Activated naive CD8-positive, alpha-beta T cell treated with anti-CD3 and anti-CD28 coated beads, Interleukin-2, amount 10 ng/mL, durations not matched to agents 7 days and 5 days (primary cell): ENCODE measurements at regions not wholly inside any gene's neighbourhood (a gene's known extent, or its start where the extent isn't known, plus 50 kb on each side); places are given as distances from the start of the nearest gene placed in this dataset.

Experiments
- ATAC-seq: fragments of 150-1000 bp; cut with Tn5 transposase; one replicate; pipeline ENCODE4 v1.10.0; 2021; ENCODE audit warnings: low read depth, moderate library complexity
- POLR2A ChIA-PET: fragments of 350-600 bp; sonication (Branson Sonifier 250); formaldehyde crosslinking; loops from one replicate; lab custom pipeline; 2021; ENCODE audit warnings: antibody characterized with exemption; lab: Charles Lee
- DNase-seq: peaks from one replicate; pipeline ENCODE4 v3.0.0; 2021
- H3K27ac Mint-ChIP-seq: one replicate; pipeline ENCODE4 v1.8.0; 2022; ENCODE audit warnings: mild to moderate bottlenecking, mixed read lengths
- H3K27me3 Mint-ChIP-seq: one replicate; pipeline ENCODE4 v1.8.0; 2022; ENCODE audit warnings: mild to moderate bottlenecking, moderate library complexity, mixed read lengths
- H3K36me3 Mint-ChIP-seq: one replicate; pipeline ENCODE4 v1.8.0; 2021; ENCODE audit warnings: mild to moderate bottlenecking, mixed read lengths
- H3K4me1 Mint-ChIP-seq: one replicate; pipeline ENCODE4 v1.8.0; 2021; ENCODE audit warnings: mixed read lengths
- H3K4me3 Mint-ChIP-seq: one replicate; pipeline ENCODE4 v1.8.0; 2022; ENCODE audit warnings: mild to moderate bottlenecking, moderate library complexity, mixed read lengths
- H3K9me3 Mint-ChIP-seq: one replicate; pipeline ENCODE4 v1.8.0; 2021; ENCODE audit warnings: mixed read lengths

DNA sequence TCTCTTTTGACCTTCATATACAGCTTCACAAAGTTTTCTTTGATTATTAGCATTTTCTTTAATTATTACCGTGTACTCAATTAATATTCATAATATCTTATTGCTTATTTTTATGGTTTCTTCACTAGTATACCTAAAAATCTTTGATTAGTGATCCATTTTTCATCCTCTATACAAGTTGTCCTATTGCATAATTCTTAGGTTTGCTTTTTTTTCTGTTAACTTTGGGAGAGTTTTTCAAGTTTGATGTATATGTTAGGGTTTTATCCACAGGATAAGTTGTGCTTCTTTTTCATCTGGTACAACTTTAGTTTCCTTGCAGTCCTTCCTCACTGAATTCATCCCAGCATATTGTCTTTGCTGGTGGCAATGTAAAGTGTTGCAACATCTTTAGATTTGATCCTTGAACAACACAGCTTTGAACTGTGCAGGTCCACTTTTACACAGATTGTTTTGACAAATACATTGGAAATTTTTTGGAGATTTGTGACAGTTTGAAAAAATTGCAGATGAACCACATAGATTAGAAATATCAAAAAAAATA, 88.6 kb upstream of the NAV3 start:
- no peaks in the 10 kb centered on the region for H3K36me3 Mint-ChIP-seq
- POLR2A ChIA-PET: no interaction called here
- no peak overlapping the region for H3K27ac Mint-ChIP-seq
- ATAC-seq: no peak
- DNase-seq: no peak
- no peaks in the 10 kb centered on the region for H3K27me3 Mint-ChIP-seq
- no peaks in the 10 kb centered on the region for H3K4me1 Mint-ChIP-seq
- H3K9me3 Mint-ChIP-seq: peaks cover 4% of the 10 kb centered on the region
- no peak overlapping the region for H3K4me3 Mint-ChIP-seq

DNA sequence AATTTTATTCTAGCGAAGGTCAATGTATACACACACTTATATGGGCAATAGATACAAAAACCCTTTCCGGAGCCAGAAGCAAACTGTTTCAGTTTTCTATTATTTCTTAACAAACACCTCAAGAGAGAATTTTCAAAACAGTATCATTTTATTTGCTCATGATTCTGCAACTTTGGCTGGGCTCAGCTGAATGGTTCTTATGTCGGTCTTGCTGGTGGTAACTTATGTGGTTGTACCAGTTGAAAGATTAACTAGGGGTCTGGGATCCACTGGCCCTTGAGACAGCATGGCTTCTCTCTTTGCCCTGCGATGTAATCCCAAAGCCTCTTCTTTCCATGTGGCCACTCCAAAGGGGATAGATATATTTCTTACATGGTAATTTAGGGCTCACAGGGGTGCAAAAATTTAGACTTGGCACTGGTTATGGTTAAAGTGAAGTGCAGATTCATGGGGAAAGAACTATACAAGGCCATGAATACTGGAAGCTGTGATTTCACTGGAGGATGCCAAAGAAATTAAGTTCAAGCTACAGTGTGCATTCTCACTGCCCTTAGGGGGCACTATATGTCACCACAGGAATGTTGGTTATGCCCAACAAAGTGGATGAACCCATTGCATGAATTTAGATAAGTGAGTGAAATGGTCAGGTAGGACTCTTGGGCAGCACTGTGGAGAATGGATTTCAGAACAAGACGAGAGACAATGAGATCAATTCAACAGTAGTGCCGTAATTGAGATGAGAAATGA, 94.3 kb upstream of the NAV3 start:
- Mint-ChIP-seq H3K9me3 (peaks cover 2% of the 10 kb centered on the region), H3K4me1 (no peaks in the 10 kb centered on the region), H3K27me3 (no peaks in the 10 kb centered on the region), H3K36me3 (no peaks in the 10 kb centered on the region), H3K4me3 (no peak overlapping the region), H3K27ac (no peak overlapping the region)
- no peak for DNase-seq
- POLR2A ChIA-PET: no interaction called here
- ATAC-seq: no peak

DNA sequence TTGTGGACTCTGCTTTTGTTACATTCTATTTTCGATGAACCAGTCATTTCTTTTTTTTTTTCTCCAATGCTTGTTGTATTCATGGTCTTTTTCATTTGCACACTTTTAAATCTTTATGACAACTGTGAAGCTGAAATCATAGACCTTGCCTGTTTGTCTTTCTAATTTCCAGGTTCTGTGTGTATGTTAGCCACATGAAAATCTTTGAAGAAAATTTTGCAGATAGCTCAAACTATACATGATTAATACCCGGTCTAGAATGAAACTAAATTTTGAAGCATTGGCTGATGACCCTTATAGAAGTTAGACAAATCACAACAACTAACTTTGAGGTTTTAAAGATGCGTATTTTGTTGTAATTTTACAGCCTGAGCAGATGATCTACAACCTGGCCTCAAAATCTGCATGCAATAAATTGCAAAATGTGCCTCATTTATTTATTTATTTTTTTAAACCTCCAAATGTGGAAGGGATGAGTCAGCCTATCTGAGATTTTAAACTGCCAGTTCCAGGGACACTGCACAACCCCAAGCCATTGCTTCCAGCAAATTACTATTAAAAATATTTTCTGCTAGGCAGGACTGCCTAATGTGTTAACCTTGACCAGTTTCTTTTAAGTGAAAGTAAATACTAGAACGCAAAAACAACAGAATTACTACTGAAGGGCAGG, 96.3 kb upstream of the NAV3 start:
- Mint-ChIP-seq H3K9me3 (peaks cover 2% of the 10 kb centered on the region), H3K4me3 (no peak overlapping the region), H3K36me3 (no peaks in the 10 kb centered on the region), H3K27me3 (no peaks in the 10 kb centered on the region), H3K27ac (no peak overlapping the region), H3K4me1 (no peaks in the 10 kb centered on the region)
- ATAC-seq (no peak), DNase-seq (no peak)
- POLR2A ChIA-PET: no interaction called here

DNA sequence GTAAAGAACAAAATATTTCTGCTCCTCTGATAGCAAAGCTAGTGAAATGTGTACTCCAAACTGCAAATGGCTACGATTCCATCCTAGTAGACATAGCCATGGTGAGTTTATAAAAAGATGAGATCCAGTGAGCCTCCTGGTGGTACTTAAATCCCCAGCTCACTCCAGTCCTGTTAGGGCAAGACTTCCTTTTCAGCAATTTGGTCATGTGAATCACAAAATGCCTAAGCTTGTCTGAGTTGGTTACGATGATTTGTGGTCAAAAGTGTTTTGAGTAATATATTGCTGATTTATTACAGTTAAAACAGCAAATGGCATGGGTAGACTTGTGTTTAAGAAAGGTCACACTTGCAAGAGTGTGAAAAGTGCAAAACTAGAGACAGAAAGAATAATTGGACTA, 102.7 kb upstream of the NAV3 start:
- POLR2A ChIA-PET: no interaction called here
- ATAC-seq (no peak), DNase-seq (no peak)
- Mint-ChIP-seq H3K4me1 (no peaks in the 10 kb centered on the region), H3K36me3 (no peaks in the 10 kb centered on the region), H3K27me3 (no peaks in the 10 kb centered on the region), H3K27ac (no peak overlapping the region), H3K9me3 (peaks cover 6% of the 10 kb centered on the region), H3K4me3 (no peak overlapping the region)

DNA sequence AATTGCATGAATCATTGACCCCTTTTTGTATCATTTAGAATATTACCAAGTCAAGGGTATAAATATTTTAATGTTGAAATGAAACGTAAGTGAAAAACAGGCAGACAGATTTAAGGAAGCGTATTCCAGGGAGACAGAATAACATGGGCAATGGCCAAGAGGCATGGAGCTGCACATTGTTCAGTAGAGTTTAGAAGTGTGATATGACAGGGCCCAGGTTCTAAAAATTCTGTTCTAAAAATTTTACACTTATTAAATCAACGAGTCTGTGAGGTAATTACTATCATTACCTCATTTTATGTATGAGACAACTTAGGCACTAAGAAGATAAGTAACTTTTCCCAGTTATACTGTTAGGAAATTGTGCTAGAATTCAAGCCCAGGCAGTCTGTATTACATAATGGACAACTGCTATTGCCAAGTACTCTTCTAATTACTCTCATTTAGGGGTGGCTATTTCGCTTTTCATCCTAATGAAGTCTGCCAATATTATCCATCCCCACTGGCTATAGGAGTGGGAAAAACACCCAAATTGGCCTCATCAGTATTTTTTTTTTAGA, 103.2 kb upstream of the NAV3 start:
- DNase-seq: no peak
- Mint-ChIP-seq H3K4me3 (no peak overlapping the region), H3K9me3 (peaks cover 6% of the 10 kb centered on the region), H3K27ac (no peak overlapping the region), H3K36me3 (no peaks in the 10 kb centered on the region), H3K4me1 (no peaks in the 10 kb centered on the region), H3K27me3 (no peaks in the 10 kb centered on the region)
- POLR2A ChIA-PET: no interaction called here
- ATAC-seq: no peak

DNA sequence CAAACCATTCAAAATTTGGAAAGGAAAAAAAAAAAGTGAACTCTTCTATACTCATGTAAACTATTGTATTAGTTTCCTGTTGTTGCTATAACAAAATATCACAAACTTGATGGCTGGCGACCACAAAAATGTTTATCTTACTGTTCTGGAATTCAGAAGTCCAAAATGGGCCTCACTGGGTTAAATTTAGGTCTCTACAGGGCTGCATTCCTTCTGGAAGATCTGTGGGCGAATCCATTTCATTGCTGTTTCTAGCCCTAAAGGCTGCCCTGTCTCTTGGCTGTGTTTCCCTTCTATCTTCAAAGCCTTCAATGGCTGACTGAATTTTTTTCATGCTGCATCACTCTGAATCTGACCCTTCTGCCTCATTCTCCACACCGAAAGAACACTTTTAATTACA, 105.1 kb upstream of the NAV3 start:
- ATAC-seq (no peak), DNase-seq (no peak)
- peaks cover 6% of the 10 kb centered on the region for H3K9me3 Mint-ChIP-seq
- H3K36me3 Mint-ChIP-seq: no peaks in the 10 kb centered on the region
- POLR2A ChIA-PET: no interaction called here
- H3K27ac Mint-ChIP-seq: no peak overlapping the region
- no peaks in the 10 kb centered on the region for H3K4me1 Mint-ChIP-seq
- no peak overlapping the region for H3K4me3 Mint-ChIP-seq
- no peaks in the 10 kb centered on the region for H3K27me3 Mint-ChIP-seq

DNA sequence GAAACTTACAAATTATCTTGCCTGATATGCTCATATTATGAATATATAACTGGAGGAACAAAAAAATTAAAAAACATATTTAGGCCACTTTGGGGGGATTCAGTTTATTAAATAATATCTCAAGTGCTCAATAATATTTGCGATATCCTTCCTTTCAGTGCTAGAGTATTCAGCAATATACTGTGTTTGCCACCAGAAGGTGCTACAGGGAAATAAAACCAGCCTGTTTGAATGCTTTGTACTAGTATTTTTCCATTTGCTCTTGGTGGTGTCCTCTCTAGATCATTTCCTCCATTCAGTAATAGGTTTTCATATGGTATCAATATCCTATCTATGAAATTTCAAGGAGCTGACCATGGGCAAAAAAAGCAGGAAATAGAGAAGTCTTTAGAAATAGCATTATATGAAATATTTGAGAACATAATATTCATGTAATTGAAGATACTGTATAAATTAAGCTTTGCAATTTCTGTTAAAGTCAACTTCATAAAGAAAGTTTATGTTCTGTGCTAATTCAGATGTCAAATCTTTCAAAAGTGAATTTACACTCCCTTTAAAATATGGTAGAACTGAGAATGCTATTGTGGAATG, 106.2 kb upstream of the NAV3 start:
- no peaks in the 10 kb centered on the region for H3K4me1 Mint-ChIP-seq
- DNase-seq: no peak
- peaks cover 9% of the 10 kb centered on the region for H3K9me3 Mint-ChIP-seq
- ATAC-seq: no peak
- no peak overlapping the region for H3K4me3 Mint-ChIP-seq
- no peaks in the 10 kb centered on the region for H3K36me3 Mint-ChIP-seq
- POLR2A ChIA-PET: no interaction called here
- H3K27ac Mint-ChIP-seq: no peak overlapping the region
- no peaks in the 10 kb centered on the region for H3K27me3 Mint-ChIP-seq

DNA sequence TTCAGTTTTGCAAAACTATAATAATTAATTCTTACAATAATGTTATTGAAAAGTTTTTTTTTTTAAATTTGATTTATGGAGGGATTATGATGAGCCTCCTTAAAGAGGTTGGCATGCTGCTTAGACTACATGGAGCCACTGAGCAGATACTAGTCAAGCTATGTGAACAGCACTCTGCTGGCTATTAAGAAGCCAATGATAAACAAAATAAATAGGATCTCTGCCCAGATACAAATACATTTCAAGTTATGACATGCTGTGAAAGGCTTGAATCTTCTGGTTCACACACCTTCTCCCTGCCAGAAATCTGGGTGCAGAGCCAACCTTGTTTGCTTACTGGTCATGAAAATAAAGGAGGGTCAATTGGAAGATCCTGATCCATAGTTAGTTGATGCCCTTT, 107.4 kb upstream of the NAV3 start:
- no peak for ATAC-seq
- H3K27me3 Mint-ChIP-seq: no peaks in the 10 kb centered on the region
- POLR2A ChIA-PET: no interaction called here

DNA sequence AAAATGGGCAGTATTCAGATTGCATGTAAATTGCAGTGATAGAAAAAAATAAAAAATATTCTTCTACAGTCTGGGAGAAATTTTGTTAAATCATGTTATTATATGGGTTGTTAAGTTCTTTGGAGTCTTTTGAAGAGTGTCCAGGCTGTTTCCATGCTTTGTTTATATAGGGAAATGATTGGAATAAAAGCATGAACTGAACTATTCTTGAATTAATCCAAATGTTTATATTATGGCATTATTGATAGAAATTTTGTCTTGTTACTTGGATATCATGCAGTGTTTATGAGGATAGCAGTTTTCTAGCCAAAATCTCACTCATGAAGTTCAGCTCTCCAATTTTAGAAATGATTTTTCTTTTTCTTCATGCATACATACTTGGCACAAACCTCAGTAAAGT, 108.2 kb upstream of the NAV3 start:
- H3K4me3 Mint-ChIP-seq: no peak overlapping the region

More for the DNA sequence above, 107.4 kb upstream of the NAV3 start:
- H3K4me3 Mint-ChIP-seq: no peak overlapping the region
- H3K27ac Mint-ChIP-seq: no peak overlapping the region
- H3K36me3 Mint-ChIP-seq: no peaks in the 10 kb centered on the region
- no peak for DNase-seq
- peaks cover 9% of the 10 kb centered on the region for H3K9me3 Mint-ChIP-seq
- H3K4me1 Mint-ChIP-seq: no peaks in the 10 kb centered on the region

DNA sequence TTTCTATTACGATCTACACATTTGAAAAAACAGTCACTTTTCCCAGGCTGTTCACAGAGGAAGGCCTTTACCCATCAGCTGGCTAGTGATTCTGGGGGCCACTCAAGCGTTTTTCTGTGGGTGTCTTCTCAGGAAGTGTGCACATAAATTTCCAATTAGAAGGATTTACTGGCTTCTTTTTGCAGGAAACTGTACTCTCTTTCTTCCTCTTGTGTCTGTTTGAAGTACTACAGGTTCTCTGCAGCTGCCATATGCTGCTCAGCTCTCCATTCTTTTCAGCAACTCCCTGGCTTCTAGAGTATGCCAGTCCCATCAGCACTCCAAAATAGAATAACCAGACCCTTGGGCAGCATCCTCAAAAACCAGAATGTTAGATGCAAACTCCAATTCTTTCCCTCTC, 110.4 kb upstream of the NAV3 start:
- DNase-seq: no peak
- no peak for ATAC-seq
- Mint-ChIP-seq H3K36me3 (no peaks in the 10 kb centered on the region), H3K4me1 (no peaks in the 10 kb centered on the region), H3K4me3 (no peak overlapping the region), H3K27ac (no peak overlapping the region), H3K27me3 (no peaks in the 10 kb centered on the region), H3K9me3 (peaks cover 4% of the 10 kb centered on the region)
- POLR2A ChIA-PET: no interaction called here

More for the DNA sequence above, 108.2 kb upstream of the NAV3 start:
- ATAC-seq (no peak), DNase-seq (no peak)
- Mint-ChIP-seq H3K36me3 (no peaks in the 10 kb centered on the region), H3K27me3 (no peaks in the 10 kb centered on the region), H3K4me1 (no peaks in the 10 kb centered on the region), H3K27ac (no peak overlapping the region), H3K9me3 (peaks cover 7% of the 10 kb centered on the region)
- POLR2A ChIA-PET: no interaction called here

DNA sequence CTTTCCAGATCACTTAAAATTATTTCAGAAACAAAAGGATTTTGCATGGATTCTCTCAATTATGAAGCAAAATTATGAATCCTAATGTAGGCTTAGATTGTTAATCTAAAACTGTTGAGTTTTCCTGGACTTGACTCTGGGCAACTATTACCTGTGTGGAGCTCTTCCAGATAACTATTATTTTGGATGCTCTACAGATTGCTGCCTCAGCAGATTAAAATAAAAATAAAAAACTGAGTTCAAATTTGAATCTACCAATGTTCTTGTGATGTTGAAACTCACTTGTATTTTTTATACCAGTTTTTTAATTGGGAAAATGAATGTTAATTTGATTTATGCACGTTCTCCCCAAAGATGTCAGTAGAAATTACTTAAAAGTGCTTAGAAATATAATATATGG, 120.5 kb upstream of the NAV3 start:
- H3K27ac Mint-ChIP-seq: no peak overlapping the region
- DNase-seq: no peak
- no peaks in the 10 kb centered on the region for H3K36me3 Mint-ChIP-seq
- no peaks in the 10 kb centered on the region for H3K9me3 Mint-ChIP-seq
- no peaks in the 10 kb centered on the region for H3K4me1 Mint-ChIP-seq
- no peak for ATAC-seq
- POLR2A ChIA-PET: no interaction called here
- H3K4me3 Mint-ChIP-seq: no peak overlapping the region
- H3K27me3 Mint-ChIP-seq: no peaks in the 10 kb centered on the region

DNA sequence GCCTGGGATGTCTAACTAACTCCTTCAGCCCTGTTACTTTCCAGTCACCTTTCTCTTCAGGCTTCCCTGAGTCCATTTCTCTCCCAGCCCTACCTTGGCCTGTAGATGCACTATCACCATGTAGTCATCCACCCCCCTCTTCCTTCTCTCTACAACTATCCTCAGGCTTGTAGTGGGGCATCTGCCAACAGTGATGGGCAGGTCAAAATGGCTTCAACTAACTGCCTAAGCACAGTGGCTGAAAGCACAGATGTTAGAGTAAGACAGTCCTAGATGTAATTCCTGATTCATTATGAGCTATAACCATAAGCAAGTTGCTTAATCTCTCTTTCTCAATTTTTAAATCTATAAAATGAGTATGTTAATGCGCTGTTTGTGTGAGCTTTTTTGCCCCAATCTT, 133.6 kb upstream of the NAV3 start:
- H3K27me3 Mint-ChIP-seq: no peaks in the 10 kb centered on the region
- H3K4me1 Mint-ChIP-seq: no peaks in the 10 kb centered on the region
- H3K9me3 Mint-ChIP-seq: no peaks in the 10 kb centered on the region
- POLR2A ChIA-PET: no interaction called here
- no peak overlapping the region for H3K27ac Mint-ChIP-seq
- ATAC-seq (no peak), DNase-seq (no peak)
- no peak overlapping the region for H3K4me3 Mint-ChIP-seq
- H3K36me3 Mint-ChIP-seq: no peaks in the 10 kb centered on the region

DNA sequence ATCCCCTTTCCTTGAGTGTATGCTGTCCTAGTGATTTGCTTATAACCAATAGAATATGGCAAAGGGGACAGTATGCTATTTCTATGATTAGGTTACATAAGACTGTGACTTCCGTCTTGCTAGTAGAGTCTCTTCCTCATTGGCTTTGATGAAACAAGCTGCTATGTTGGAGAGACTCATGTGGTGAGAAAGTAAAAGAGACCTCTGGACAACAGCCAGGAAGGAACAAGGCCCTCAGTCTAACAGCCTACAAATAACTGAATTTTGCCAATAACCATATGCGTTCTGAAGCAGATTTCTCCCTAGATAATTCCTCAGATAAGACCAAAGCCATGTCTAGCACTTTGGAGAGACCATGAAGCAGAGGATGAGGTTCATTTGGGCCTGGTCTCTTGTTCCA, 134.5 kb upstream of the NAV3 start:
- POLR2A ChIA-PET: no interaction called here
- H3K4me1 Mint-ChIP-seq: no peaks in the 10 kb centered on the region
- H3K36me3 Mint-ChIP-seq: no peaks in the 10 kb centered on the region
- H3K9me3 Mint-ChIP-seq: no peaks in the 10 kb centered on the region
- ATAC-seq (no peak), DNase-seq (no peak)
- H3K4me3 Mint-ChIP-seq: no peak overlapping the region
- no peaks in the 10 kb centered on the region for H3K27me3 Mint-ChIP-seq
- no peak overlapping the region for H3K27ac Mint-ChIP-seq
